Activated CD4-positive, alpha-beta T cell treated with anti-CD3 and anti-CD28 coated beads, Interleukin-10, Interleukin-2, amounts not matched to agents 100 ng/mL and 50 ng/mL, durations not matched to agents 16 hours and 8 hours (primary cell): ENCODE measurements at regions not wholly inside any gene's neighbourhood (a gene's known extent, or its start where the extent isn't known, plus 50 kb on each side); places are given as distances from the start of the nearest gene placed in this dataset.
"Not testable (repeated sequence)": the region's sequence is repeated elsewhere in the genome, so short reads cannot be mapped to it uniquely, and the experiment has no call there.

Experiments
- DNase-seq: peaks from one replicate; pipeline ENCODE4 v3.0.0-alpha.2; 2020

GRCh38 chr1:100629391-100629790, 90.2 kb upstream of the VCAM1 start:
- DNase-seq, result no peak

- DNase-seq, result peak; percentile 9
Observed at GRCh38 chr1:100631015-100631551, 88.5 kb upstream of the VCAM1 start.

DNA sequence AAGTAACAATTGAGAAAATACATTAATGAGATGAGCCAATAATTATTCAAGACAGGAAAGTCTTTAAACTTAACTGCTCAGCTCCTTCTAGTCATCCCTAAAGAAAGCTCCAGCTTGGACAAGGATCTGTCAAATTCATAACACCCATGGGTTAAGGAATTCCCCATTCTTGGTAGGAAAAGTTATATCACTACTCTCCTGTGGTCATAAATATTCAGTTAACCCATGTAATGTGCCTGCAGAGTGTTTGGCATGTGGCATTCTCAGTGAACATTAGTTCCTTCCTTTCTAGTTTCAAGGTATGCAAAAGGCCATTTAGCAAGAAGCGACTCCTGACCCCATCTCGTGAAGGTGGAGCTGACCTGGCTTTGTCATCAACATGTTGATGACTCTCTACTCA, 76.7 kb upstream of the VCAM1 start:
- DNase-seq, result no peak

- no peak for DNase-seq
Observed at GRCh38 chr1:100643471-100644196, 75.9 kb upstream of the VCAM1 start.

DNA sequence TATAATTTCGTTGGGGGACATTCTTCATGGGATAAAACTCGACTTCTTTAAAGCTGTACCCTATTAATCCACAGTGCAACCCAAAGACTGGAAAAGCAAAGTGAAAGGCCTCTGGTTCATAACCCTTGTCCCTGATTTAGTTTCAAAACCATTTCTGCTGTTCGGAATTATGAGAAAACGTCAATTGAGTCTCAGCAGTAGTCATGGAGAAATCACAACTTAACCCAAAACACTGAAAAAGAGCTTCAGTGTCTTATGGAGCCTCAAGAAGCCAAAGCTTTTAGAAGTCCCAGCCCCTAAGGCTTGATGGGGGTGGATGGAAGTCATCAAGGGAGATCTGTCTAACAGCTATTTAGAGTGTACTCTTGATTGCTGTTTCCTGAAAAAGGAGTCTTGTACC, 73.5 kb upstream of the VCAM1 start:
- no peak for DNase-seq

- DNase-seq, result no peak
Observed at GRCh38 chr1:100649146-100649545, 70.4 kb upstream of the VCAM1 start.

GRCh38 chr1:100657876-100658715, 61.4 kb upstream of the VCAM1 start:
- no peak for DNase-seq

- DNase-seq, result no peak
Observed at GRCh38 chr1:100658716-100659026, 60.9 kb upstream of the VCAM1 start.

GRCh38 chr1:100661176-100661575, 58.4 kb upstream of the VCAM1 start:
- DNase-seq, result no peak

DNA sequence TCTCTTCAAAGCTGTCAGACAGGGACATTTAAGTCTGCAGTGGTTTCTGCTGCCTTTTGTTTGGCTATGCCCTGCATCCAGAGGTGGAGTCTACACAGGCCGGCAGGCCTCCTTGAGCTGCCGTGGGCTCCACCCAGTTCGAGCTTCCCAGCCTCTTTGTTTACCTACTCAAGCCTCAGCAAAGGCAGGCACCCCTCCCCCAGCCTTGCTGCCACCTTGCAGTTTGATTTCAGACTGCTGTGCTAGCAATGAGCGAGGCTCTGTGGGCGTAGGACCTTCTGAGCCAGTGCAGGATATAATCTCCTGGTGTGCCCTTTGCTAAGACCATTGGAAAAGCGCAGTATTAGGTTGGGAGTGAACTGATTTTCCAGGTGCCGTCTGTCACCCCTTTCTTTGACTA, 51.0 kb upstream of the VCAM1 start:
- DNase-seq, result not testable (repeated sequence)
